ENCODE measurements at regions not wholly inside any gene's neighbourhood (a gene's known extent, or its start where the extent isn't known, plus 50 kb on each side); places are given as distances from the start of the nearest gene placed in this dataset.
"Not testable (repeated sequence)": the region's sequence is repeated elsewhere in the genome, so short reads cannot be mapped to it uniquely, and the experiment has no call there.

- no peak for DNase-seq
Measured at GRCh38 chr5:124153588-124153987, 592.9 kb downstream of the ZNF608 start.

DNA sequence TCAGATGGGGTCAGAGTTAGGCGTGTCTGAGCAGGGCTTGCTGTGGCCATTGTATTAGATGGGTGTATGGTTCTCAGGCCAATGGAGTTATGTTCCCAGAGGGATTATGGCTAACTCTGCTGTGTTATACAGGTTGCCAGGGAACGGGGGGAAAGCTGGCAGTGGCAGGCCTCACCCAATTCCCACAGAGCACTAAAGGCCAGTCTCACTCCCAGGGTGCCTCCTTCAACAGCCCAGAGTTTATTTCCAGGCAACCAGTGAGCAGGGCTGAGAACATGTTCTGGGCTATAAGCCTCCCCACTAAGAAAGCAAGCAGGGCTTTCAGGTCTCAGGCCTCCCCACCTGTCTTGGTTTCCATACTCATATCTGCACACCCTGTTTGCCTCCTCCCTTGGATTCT lies 597.9 kb downstream of the ZNF608 start:
- no peak for DNase-seq

DNA sequence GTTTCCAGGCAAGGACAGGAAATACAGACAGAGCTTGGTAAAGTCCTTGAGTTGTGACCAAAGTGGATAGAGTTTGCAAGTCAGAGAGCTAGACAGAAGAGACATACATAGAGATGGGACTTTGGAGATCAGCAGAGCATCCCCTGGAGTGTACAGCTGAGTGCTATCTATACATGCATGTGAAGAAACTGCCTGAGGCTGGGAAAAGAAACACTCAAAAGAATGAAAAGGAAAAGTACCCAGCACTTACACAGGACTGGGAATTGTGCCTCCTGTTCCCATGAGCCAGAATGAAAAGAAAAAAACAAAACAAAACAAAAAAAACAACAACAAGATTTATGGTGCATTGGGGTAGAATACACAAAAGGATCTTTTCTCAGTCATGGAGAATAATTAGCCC lies 606.4 kb downstream of the ZNF608 start:
- DNase-seq: no peak

- no peak for DNase-seq
Measured at GRCh38 chr5:124139477-124139876, 607.0 kb downstream of the ZNF608 start.

- no peak for DNase-seq
Measured at GRCh38 chr5:124136609-124137008, 609.8 kb downstream of the ZNF608 start.

- no peak for DNase-seq
Measured at GRCh38 chr5:124134941-124135340, 611.5 kb downstream of the ZNF608 start.

DNA sequence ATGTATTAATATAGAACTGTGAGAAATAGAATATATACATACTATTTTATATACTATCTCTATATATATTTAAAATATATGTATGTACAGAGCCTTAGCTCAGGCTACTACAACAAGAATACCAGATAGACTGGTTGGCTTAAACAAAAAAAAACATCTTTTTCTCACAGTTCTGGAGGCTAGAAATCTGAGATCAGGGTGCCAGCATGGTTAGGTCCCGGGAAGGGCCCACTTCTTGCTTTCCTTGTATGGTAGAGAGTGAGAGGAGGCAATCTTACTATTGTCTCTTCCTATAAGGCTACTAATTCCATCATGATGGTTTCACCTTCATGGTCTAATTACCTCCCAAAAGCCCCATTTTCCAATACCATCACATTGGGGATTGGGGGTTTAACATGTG lies 613.0 kb downstream of the ZNF608 start:
- DNase-seq: no peak

GRCh38 chr5:124132843-124133242 lies 613.6 kb downstream of the ZNF608 start:
- no peak for DNase-seq

DNA sequence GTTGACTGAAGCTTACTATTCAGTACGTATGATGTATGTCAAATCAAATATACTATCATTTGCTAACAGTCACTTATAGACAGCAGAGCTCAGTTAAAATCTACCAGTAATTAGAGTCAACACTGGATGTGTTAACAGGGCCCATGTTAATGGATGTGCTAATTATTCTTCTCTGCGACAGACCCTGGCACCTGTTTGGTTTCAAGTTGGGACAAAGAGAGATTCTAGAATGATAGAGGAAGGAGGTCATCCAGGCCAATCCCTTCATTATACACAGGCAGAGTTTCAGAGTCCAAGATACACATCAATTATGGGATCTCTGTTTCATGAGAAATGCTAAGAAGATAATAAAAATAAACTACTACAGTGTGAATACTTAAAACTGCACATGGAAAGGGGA lies 615.0 kb downstream of the ZNF608 start:
- no peak for DNase-seq

DNA sequence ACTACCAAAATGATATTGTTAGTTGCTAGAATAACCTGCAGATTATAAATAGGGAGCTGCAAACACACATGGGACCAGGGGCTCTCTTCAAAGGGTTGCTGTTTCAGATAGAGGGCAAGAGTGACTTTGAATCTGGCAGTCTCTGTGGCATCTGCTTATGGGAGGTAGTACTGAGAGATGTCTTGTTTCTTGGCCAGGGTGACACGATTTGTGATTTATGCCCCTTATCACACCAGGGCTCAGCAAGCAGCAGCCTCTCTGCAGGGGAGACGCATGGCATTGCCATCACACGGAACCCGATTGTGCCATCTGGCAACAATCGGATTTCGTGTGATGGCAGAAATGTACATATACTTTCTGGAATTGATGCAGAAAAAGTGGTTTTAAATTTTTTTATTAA lies 615.6 kb downstream of the ZNF608 start:
- no peak for DNase-seq

- DNase-seq: no peak
Measured at GRCh38 chr5:124128867-124129266, 616.9 kb downstream of the CSNK1G3 start.

DNA sequence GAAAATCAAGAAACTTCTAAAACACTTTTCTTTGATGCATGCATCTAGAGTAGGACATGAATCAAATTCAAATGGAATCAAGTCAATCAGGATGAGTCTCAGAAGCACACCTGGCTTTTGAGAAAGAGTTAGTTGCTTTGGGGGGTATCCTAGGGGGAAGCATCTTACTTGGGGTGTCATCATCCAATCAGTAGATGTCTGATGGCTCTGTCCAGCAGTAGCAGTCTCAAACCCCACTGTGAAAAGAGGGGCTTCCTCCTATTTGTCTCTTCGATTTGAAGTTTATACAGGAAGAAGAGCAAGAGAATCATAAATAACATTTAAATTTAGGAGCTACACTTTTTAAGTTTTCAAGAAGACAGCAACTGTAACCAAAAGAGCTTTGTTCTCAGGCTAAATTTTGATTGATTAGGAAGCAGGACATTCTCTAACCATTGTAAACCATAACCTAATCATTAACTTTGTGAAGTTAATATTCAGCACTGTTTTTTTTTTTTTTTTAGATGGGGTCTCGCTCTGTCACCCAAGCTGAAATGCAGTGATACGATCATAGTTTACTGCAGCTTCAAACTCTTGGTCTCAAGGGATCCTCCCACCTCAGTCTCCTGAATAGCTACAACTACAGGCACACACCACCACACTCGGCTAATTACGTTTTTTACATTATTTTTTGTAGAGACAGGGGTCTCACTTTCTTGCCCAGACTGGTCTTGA lies 614.7 kb downstream of the CSNK1G3 start:
- no peak for DNase-seq

DNA sequence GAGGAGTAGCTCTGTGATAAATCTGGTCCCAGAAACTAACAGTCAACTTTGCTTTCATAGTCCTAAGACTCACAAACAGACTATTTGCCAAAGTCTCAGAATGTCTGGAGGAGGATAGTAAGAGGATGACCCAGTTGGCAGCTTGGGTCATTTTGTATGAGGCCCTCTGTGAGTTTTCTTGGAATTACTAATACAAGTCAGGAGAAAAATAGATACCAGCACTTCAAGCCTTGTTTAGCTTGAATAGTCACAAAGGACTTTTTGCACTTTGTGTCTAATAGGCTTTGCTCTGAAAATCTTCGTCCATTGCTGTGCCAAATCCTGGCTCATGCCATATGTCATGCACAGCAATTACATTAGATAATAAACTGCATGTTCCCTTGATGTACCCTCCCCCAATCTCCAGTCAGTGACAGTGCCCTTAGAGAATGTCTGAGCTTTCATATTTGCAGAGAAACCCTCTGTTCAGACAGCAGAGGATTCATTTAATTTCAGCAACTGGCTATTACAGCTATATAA lies 612.8 kb downstream of the CSNK1G3 start:
- DNase-seq: no peak

- DNase-seq: no peak
Measured at GRCh38 chr5:124121198-124121597, 609.2 kb downstream of the CSNK1G3 start.

GRCh38 chr5:124114911-124115310 lies 602.9 kb downstream of the CSNK1G3 start:
- no peak for DNase-seq

DNA sequence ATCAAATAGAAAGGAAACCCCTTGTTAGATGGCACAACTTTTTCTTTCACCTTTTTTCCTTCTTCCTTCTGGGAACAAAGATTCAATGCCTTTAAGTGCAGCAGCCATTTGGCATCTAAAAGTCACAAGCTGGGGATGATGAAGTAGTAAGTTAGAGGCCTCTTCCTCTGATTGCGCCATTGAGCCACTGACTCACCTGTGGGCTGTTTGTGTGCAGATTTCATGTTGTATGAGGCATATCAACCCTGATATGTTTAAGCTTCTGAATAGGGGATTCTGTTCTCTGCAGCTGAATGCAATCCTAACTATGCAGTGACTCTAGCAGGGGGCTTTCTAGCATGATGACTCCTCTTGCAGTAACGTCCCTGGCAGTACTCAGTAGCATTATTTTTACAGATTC lies 599.9 kb downstream of the CSNK1G3 start:
- DNase-seq: no peak

- DNase-seq: no peak
Measured at GRCh38 chr5:124110942-124111341, 599.0 kb downstream of the CSNK1G3 start.

DNA sequence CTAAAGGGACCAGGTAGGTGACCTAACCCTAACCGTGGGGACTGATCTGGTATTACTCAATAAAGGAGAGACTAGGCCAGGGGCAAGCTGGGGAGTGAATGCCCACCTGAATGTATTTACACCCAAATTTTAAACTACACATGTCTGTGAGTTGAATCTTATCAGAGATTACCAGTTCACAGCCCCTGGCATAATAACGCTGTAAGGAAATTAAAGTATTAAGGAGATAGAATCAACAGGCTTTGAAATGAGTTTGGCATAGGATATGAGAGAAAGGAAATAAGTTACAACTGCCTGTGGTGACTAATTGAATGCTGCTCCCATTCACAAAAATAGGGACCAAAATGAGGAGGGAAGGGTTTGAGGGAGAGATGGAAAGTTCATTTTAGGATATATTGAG lies 593.3 kb downstream of the CSNK1G3 start:
- DNase-seq: no peak

GRCh38 chr5:124104821-124105220 lies 592.8 kb downstream of the CSNK1G3 start:
- no peak for DNase-seq

DNA sequence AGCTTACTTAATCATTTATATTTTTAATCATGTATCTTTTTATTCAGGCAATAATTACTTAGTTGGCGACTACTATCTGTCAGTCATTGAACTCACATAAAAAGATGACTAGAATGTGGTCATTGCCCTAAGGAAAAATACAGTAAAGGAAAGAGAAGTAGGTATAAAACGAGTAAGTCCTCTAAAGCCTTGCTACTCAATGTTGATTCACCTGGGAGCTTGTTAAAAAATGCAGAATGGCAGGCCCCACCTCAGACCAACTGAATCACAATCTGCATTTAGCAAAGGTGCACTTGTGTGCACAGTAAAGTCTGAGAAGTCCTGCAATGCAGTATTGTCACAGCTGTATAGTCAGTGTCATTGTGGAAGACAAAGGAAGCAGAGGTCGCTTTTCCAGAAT lies 592.4 kb downstream of the CSNK1G3 start:
- DNase-seq: no peak

DNA sequence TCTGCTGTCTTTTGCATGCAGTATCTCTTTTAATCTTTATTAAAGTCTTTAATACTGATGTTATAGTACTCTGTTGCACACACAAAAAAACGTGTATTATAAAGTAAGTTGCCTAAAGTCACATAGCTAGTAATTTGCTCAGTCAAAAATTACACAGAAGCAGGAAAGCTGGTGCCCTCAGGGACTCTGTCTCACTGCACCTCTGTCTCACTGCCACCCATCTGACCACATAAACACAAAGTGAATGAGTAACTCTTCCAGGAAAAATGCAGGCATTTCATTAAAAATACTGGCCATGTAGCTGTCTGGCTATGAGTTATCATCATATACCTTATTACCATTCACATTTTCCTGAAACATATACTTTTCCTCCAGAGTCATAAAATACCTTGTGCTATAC lies 591.7 kb downstream of the CSNK1G3 start:
- no peak for DNase-seq

DNA sequence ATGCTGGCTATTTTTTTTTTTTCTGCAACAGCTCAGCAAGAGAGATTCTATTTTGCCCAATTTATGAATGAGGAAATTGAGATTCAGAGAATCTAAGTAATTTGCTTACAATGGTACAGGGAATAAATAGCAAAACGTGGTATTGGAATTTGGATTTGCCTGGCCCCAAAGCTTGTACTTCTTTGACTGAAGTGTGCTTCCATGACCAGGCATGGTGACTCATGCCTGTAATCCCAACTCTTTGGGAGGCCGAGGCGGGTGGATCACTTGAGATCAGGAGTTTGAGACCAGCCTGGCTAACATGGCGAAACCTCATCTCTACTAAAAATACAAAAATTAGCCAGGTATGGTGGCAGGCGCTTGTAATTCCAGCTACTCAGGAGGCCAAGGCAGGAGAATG lies 591.1 kb downstream of the CSNK1G3 start:
- DNase-seq: not testable (repeated sequence)

DNA sequence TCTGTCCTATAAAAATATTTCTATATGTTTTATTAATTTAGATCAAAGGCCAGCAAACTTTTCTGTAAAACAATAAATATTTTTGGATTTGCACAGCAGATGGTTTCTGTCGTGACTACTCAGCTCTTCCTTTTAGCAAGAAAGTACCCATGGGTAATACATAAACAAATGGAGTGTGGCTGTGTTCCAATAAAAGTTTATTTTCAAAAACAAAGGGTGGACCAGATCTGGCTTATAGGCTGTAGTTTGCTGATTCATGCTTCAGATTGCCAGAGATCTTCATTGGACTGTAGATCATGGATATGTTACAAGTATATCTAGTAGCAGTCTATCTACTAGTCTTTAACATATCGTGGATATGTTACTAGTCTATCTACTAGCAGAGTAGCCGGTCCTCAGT lies 590.5 kb downstream of the CSNK1G3 start:
- DNase-seq: no peak

GRCh38 chr5:124093658-124094057 lies 581.7 kb downstream of the CSNK1G3 start:
- DNase-seq: no peak

DNA sequence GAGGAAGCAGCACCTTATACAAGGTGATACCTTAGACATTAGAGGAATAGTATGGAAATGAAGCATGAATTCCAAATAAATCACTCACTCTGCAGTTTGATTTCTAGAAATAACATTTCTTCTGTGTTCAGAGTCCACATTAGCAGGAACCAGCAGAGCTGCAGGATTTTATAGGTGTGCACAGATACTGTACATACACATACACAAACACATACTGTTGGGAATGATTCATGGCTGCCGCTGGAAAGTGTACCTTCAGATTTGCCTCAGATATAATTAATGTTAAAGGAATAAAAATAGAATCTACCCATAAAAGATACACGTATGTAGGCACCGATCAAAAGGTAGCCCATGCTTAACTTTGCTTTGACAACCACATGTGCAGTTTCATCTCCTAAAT lies 578.1 kb downstream of the CSNK1G3 start:
- DNase-seq: no peak

Data from central memory CD4-positive, alpha-beta T cell (primary cell).